ENCODE measurements at regions not wholly inside any gene's neighbourhood (a gene's known extent, or its start where the extent isn't known, plus 50 kb on each side); places are given as distances from the start of the nearest gene placed in this dataset.

DNA sequence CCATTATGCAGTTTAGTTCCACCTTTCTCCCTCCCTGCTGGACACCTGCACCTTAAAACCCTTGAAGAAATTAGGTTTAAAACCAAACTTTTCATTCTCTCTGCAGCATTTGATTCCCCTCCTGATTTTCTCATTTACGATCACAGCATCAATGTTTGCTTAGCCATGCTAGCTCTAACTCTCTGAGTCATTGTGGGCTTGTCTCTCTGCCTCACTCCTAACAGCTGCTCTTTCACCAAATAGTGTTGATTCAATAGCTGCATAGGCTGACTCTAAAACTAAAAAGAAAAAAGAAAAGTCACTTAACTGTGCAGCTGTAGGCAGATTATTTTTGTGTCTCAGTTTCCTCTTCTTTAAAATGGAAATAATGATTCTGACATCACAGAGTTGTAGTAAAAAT, 1124.9 kb downstream of the DIAPH3 start:
- CTCF ChIA-PET: no interaction called here
- Histone ChIP-seq H3K4me3 (ENCODE audit: low read depth, low read length, poor library complexity, severe bottlenecking) (no peak overlapping the region), H3K36me3 (ENCODE audit: insufficient read depth, low read length, poor library complexity, severe bottlenecking) (no peaks in the 10 kb centered on the region), H3K27me3 (replicated peaks; ENCODE audit: insufficient read depth, low read depth, low read length, poor library complexity) (no peaks in the 10 kb centered on the region), H3K4me1 (ENCODE audit: insufficient read depth, low read length, poor library complexity, severe bottlenecking) (no peaks in the 10 kb centered on the region), H3K9me3 (ENCODE audit: low read depth, low read length, poor library complexity, severe bottlenecking) (no peaks in the 10 kb centered on the region), H3K27ac (ENCODE audit: low read depth, low read length, poor library complexity, severe bottlenecking) (no peak overlapping the region)
- no peak for TF ChIP-seq EZH2 (IDR thresholded peaks at IDR 0.05; ENCODE audit: borderline replicate concordance, low read depth, low read length, poor library complexity, severe bottlenecking)
- TF ChIP-seq, protein P1, sequence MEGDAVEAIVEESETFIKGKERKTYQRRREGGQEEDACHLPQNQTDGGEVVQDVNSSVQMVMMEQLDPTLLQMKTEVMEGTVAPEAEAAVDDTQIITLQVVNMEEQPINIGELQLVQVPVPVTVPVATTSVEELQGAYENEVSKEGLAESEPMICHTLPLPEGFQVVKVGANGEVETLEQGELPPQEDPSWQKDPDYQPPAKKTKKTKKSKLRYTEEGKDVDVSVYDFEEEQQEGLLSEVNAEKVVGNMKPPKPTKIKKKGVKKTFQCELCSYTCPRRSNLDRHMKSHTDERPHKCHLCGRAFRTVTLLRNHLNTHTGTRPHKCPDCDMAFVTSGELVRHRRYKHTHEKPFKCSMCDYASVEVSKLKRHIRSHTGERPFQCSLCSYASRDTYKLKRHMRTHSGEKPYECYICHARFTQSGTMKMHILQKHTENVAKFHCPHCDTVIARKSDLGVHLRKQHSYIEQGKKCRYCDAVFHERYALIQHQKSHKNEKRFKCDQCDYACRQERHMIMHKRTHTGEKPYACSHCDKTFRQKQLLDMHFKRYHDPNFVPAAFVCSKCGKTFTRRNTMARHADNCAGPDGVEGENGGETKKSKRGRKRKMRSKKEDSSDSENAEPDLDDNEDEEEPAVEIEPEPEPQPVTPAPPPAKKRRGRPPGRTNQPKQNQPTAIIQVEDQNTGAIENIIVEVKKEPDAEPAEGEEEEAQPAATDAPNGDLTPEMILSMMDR (conservative IDR thresholded peaks at IDR 0.05; ENCODE audit: low read depth, low read length): no peak
- BruUV-seq (replicated peaks): no TSS peak
- POLR2A ChIA-PET (ENCODE audit: low non-redundant PET): no interaction called here
- intact Hi-C loops (cut with micrococcal nuclease; ENCODE audit: unreplicated experiment): no loop called here
- DNase-seq (ENCODE audit: low spot score): no peak

DNA sequence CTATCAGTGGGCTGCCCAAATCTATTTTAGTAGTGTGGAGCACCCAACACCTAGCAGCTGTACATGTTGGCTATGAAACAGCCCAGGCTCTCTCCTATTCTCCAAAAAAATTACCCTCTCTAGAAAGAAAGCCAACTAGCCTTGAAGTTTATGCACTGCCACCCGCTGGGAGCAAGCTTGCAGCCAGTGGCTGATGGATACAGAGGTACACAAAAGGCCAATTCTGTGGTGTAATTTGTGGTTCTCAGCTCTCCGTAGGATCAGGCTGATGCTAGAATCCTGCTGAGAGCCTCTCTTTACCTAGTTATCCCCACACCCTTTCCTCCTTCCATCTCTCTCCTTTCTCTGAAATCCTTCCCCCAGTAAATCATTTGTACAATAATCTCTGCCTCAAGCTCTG, 1120.7 kb downstream of the DIAPH3 start:
- POLR2A ChIA-PET (ENCODE audit: low non-redundant PET): no interaction called here

DNA sequence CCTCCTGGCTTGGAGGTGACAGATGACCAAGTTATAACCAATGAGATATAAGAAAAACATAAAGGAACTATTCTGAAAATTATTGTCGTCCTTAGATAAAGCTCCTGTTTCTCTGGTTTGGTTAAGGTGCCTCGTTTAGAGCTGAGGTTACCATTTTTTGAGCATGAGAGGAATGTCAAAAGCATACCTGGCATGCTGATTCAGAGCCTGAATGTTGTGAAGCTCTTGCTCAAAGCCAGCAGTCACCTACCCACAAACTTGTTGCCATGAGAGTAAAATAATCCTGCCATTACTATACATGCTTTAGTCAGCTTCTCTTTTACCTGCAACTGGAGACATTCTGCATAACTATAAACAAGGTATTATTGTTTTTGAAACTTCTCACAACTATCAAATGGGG, 1116.2 kb downstream of the DIAPH3 start:
- H3K4me3 ChIP-seq (ENCODE audit: low read depth, low read length, poor library complexity, severe bottlenecking): no peak overlapping the region
- no peaks in the 10 kb centered on the region for H3K36me3 ChIP-seq (ENCODE audit: insufficient read depth, low read length, poor library complexity, severe bottlenecking)
- H3K4me1 ChIP-seq (ENCODE audit: insufficient read depth, low read length, poor library complexity, severe bottlenecking): no peaks in the 10 kb centered on the region
- H3K9me3 ChIP-seq (ENCODE audit: low read depth, low read length, poor library complexity, severe bottlenecking): no peaks in the 10 kb centered on the region
- CTCF ChIA-PET: no interaction called here
- intact Hi-C loops (cut with micrococcal nuclease; ENCODE audit: unreplicated experiment): no loop called here
- POLR2A ChIA-PET (ENCODE audit: low non-redundant PET): no interaction called here
- DNase-seq (ENCODE audit: low spot score): no peak
- H3K27me3 ChIP-seq (replicated peaks; ENCODE audit: insufficient read depth, low read depth, low read length, poor library complexity): no peaks in the 10 kb centered on the region
- no TSS peak for BruUV-seq (replicated peaks)
- TF ChIP-seq, protein P1 (conservative IDR thresholded peaks at IDR 0.05; ENCODE audit: low read depth, low read length): no peak
- TF ChIP-seq EZH2 (IDR thresholded peaks at IDR 0.05; ENCODE audit: borderline replicate concordance, low read depth, low read length, poor library complexity, severe bottlenecking): no peak
- no peak overlapping the region for H3K27ac ChIP-seq (ENCODE audit: low read depth, low read length, poor library complexity, severe bottlenecking)

More for the DNA sequence above, 1120.7 kb downstream of the DIAPH3 start:
- H3K27ac ChIP-seq (ENCODE audit: low read depth, low read length, poor library complexity, severe bottlenecking): no peak overlapping the region
- no TSS peak for BruUV-seq (replicated peaks)
- CTCF ChIA-PET: no interaction called here
- H3K4me1 ChIP-seq (ENCODE audit: insufficient read depth, low read length, poor library complexity, severe bottlenecking): no peaks in the 10 kb centered on the region
- peak; percentile 12 for DNase-seq (ENCODE audit: low spot score)
- no peaks in the 10 kb centered on the region for H3K36me3 ChIP-seq (ENCODE audit: insufficient read depth, low read length, poor library complexity, severe bottlenecking)
- H3K9me3 ChIP-seq (ENCODE audit: low read depth, low read length, poor library complexity, severe bottlenecking): no peaks in the 10 kb centered on the region
- intact Hi-C loops (cut with micrococcal nuclease; ENCODE audit: unreplicated experiment): no loop called here
- H3K4me3 ChIP-seq (ENCODE audit: low read depth, low read length, poor library complexity, severe bottlenecking): no peak overlapping the region
- H3K27me3 ChIP-seq (replicated peaks; ENCODE audit: insufficient read depth, low read depth, low read length, poor library complexity): no peaks in the 10 kb centered on the region
- no peak for TF ChIP-seq EZH2 (IDR thresholded peaks at IDR 0.05; ENCODE audit: borderline replicate concordance, low read depth, low read length, poor library complexity, severe bottlenecking)
- TF ChIP-seq, protein P1 (conservative IDR thresholded peaks at IDR 0.05; ENCODE audit: low read depth, low read length): no peak

Measured in A673 (cell line).